Neural crest cell (in vitro differentiated cells): ENCODE measurements at regions not wholly inside any gene's neighbourhood (a gene's known extent, or its start where the extent isn't known, plus 50 kb on each side); places are given as distances from the start of the nearest gene placed in this dataset.
"Not testable (repeated sequence)": the region's sequence is repeated elsewhere in the genome, so short reads cannot be mapped to it uniquely, and the experiment has no call there.

Experiments
- DNase-seq: peaks from one replicate; pipeline ENCODE4 v3.0.0; 2021; ENCODE audit warnings: low read depth, mixed read lengths, low spot score
- H3K27ac Mint-ChIP-seq: one replicate; pipeline ENCODE4 v1.8.0; 2021; ENCODE audit warnings: mild to moderate bottlenecking, mixed read lengths; ENCODE audit not compliant: unreplicated experiment
- H3K27me3 Mint-ChIP-seq: 2 replicates; pipeline ENCODE4 v1.8.0; 2021; ENCODE audit warnings: low read depth, mild to moderate bottlenecking, mixed read lengths
- H3K36me3 Mint-ChIP-seq: 2 replicates; pipeline ENCODE4 v1.8.0; 2021; ENCODE audit warnings: low read depth, mild to moderate bottlenecking, mixed read lengths
- H3K4me1 Mint-ChIP-seq: 2 replicates; pipeline ENCODE4 v1.8.0; 2021; ENCODE audit warnings: mixed read lengths
- H3K4me3 Mint-ChIP-seq: one replicate; pipeline ENCODE4 v1.8.0; 2021; ENCODE audit warnings: mild to moderate bottlenecking, mixed read lengths
- H3K9me3 Mint-ChIP-seq: 2 replicates; pipeline ENCODE4 v1.8.0; 2021; ENCODE audit warnings: mixed read lengths
- CTCF ChIP-seq: fragments of 200-600 bp; sonication (generic); conservative IDR thresholded peaks from 2 replicates; pipeline ENCODE4 v1.5.0; 2021; ENCODE audit warnings: antibody characterized with exemption, mild to moderate bottlenecking

GRCh38 chr1:55441489-55441888, 226.3 kb upstream of the USP24 start:
- no peak for DNase-seq
- Mint-ChIP-seq H3K36me3 (peaks cover 3% of the 10 kb centered on the region), H3K27ac (no peak overlapping the region), H3K4me1 (no peaks in the 10 kb centered on the region), H3K9me3 (peaks cover 6% of the 10 kb centered on the region), H3K27me3 (no peaks in the 10 kb centered on the region), H3K4me3 (no peak overlapping the region)
- no peak for TF ChIP-seq CTCF

GRCh38 chr1:55437692-55438091, 222.5 kb upstream of the USP24 start:
- peaks cover 9% of the 10 kb centered on the region for H3K36me3 Mint-ChIP-seq
- H3K9me3 Mint-ChIP-seq, result peaks cover 12% of the 10 kb centered on the region
- no peak overlapping the region for H3K4me3 Mint-ChIP-seq
- H3K27me3 Mint-ChIP-seq, result peaks cover 3% of the 10 kb centered on the region
- TF ChIP-seq CTCF, result no peak
- H3K4me1 Mint-ChIP-seq, result no peaks in the 10 kb centered on the region
- H3K27ac Mint-ChIP-seq, result no peak overlapping the region
- no peak for DNase-seq

GRCh38 chr1:55430720-55431119, 215.6 kb upstream of the USP24 start:
- H3K9me3 Mint-ChIP-seq, H3K36me3 Mint-ChIP-seq, DNase-seq, H3K4me1 Mint-ChIP-seq, H3K27me3 Mint-ChIP-seq, H3K4me3 Mint-ChIP-seq, H3K27ac Mint-ChIP-seq: not testable (repeated sequence)

- H3K4me1 Mint-ChIP-seq, H3K4me3 Mint-ChIP-seq, H3K36me3 Mint-ChIP-seq, H3K27ac Mint-ChIP-seq, DNase-seq, H3K27me3 Mint-ChIP-seq, H3K9me3 Mint-ChIP-seq: not testable (repeated sequence)
Observed at GRCh38 chr1:55430206-55430605, 215.0 kb upstream of the USP24 start.

- H3K4me3 Mint-ChIP-seq, result no peak overlapping the region
- peaks cover 6% of the 10 kb centered on the region for H3K36me3 Mint-ChIP-seq
- no peak overlapping the region for H3K27ac Mint-ChIP-seq
- no peak for TF ChIP-seq CTCF
- peaks cover 3% of the 10 kb centered on the region for H3K27me3 Mint-ChIP-seq
- H3K9me3 Mint-ChIP-seq, result peaks cover 9% of the 10 kb centered on the region
- H3K4me1 Mint-ChIP-seq, result peaks cover 6% of the 10 kb centered on the region
- no peak for DNase-seq
Observed at GRCh38 chr1:55428944-55429931, 214.1 kb upstream of the USP24 start.

GRCh38 chr1:55428231-55428630, 213.1 kb upstream of the USP24 start:
- Mint-ChIP-seq H3K27ac (no peak overlapping the region), H3K27me3 (peaks cover under 1% of the 10 kb centered on the region), H3K4me1 (peaks cover 6% of the 10 kb centered on the region), H3K9me3 (peaks cover 3% of the 10 kb centered on the region), H3K4me3 (no peak overlapping the region), H3K36me3 (peaks cover under 1% of the 10 kb centered on the region)
- DNase-seq, result no peak
- no peak for TF ChIP-seq CTCF
